Testis (tissue), 2 donors: ENCODE measurements at regions not wholly inside any gene's neighbourhood (a gene's known extent, or its start where the extent isn't known, plus 50 kb on each side); places are given as distances from the start of the nearest gene placed in this dataset.

Source experiments
- POLR2A ChIP-seq: fragments of 450-650 bp; IDR thresholded peaks from one replicate; pipeline ENCODE4 v1.6.1; 2017; ENCODE audit warnings: antibody characterized with exemption, mild to moderate bottlenecking, moderate library complexity
- TF ChIP-seq, protein P1 (sequence below), 3 experiments: fragments of 450-650 bp in 2 of 3; fragments of 200-600 bp in 1 of 3; sonication (generic) in 1 of 3; IDR thresholded peaks; one replicate each; pipeline ENCODE4 v1.5.1; 2016 to 2019; ENCODE audit warnings: antibody characterized with exemption in 3 of 3, mild to moderate bottlenecking in 2 of 3, moderate library complexity in 1 of 3

DNA sequence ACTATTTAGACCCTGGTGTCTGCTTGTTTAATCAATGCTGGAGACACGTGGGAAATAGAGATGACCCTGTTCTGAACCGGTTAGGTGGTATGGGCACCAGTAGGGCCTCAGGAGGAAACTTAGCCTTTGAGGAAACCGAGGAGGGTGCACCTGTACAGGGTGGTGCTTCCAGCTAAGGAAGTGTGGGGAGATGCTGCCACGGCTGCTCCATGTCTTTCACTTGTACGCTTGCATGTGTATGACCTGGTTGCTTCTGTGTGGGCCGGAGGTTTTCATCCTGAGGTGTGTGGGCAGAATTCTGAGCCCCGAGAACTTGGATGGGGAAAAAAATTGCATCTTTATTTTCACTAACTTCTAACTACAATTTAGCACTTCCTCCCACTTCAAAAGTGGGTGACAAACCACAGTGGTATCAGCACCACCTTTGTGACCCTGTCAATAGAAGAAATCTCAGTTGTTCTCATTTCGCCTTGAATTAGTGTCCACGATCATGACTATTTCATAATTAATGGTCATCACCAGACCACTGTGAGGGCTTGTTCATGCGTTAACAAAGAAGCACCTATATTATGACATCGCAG is 99.8 kb upstream of the SPATA31C2 start:
- TF ChIP-seq, protein P1, sequence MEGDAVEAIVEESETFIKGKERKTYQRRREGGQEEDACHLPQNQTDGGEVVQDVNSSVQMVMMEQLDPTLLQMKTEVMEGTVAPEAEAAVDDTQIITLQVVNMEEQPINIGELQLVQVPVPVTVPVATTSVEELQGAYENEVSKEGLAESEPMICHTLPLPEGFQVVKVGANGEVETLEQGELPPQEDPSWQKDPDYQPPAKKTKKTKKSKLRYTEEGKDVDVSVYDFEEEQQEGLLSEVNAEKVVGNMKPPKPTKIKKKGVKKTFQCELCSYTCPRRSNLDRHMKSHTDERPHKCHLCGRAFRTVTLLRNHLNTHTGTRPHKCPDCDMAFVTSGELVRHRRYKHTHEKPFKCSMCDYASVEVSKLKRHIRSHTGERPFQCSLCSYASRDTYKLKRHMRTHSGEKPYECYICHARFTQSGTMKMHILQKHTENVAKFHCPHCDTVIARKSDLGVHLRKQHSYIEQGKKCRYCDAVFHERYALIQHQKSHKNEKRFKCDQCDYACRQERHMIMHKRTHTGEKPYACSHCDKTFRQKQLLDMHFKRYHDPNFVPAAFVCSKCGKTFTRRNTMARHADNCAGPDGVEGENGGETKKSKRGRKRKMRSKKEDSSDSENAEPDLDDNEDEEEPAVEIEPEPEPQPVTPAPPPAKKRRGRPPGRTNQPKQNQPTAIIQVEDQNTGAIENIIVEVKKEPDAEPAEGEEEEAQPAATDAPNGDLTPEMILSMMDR (IDR thresholded peaks at IDR 0.05), result no peak
- TF ChIP-seq POLR2A, result no peak
